CD4-positive, CD25-positive, alpha-beta regulatory T cell (primary cell): ENCODE measurements at regions not wholly inside any gene's neighbourhood (a gene's known extent, or its start where the extent isn't known, plus 50 kb on each side); places are given as distances from the start of the nearest gene placed in this dataset.

Source experiments
- ATAC-seq, 2 donors: fragments of 150-1000 bp; cut with Tn5 transposase; one replicate each; pipeline ENCODE4 v1.10.0; 2021; ENCODE audit warnings: low read depth in 2 of 2, moderate number of reproducible peaks in 2 of 2, moderate library complexity in 1 of 2
- DNase-seq, 3 donors: peaks; one replicate each; pipeline versions ENCODE4 v3.0.0 to v3.0.0-alpha.2; 2012 to 2022; ENCODE audit warnings: mixed read lengths in 1 of 3
- H3K27ac ChIP-seq: one replicate; pipeline ENCODE4 v1.7.0; 2013; ENCODE audit warnings: mild to moderate bottlenecking, low read length; ENCODE audit not compliant: insufficient read depth, poor library complexity, severe bottlenecking
- H3K27me3 ChIP-seq: one replicate; pipeline ENCODE4 v1.7.0; 2013; ENCODE audit warnings: low read length; ENCODE audit not compliant: control insufficient read depth, insufficient read depth
- H3K36me3 ChIP-seq: one replicate; pipeline ENCODE4 v1.7.0; 2013; ENCODE audit warnings: mild to moderate bottlenecking, low read length, moderate library complexity; ENCODE audit not compliant: control insufficient read depth, insufficient read depth
- H3K4me1 ChIP-seq: 2 replicates; pipeline ENCODE4 v1.7.0; 2013; ENCODE audit warnings: mild to moderate bottlenecking, low read length; ENCODE audit not compliant: insufficient read depth, control insufficient read depth, poor library complexity, severe bottlenecking
- H3K4me3 ChIP-seq: one replicate; pipeline ENCODE4 v1.7.0; 2013; ENCODE audit warnings: low read depth, mild to moderate bottlenecking, low read length, moderate library complexity
- H3K9me3 ChIP-seq, 2 experiments: 1 replicate in 1 of 2; 2 replicates in 1 of 2; pipeline ENCODE4 v1.7.0; 2013; ENCODE audit warnings: low read length in 2 of 2, mild to moderate bottlenecking in 1 of 2, moderate library complexity in 1 of 2; ENCODE audit not compliant: control insufficient read depth in 2 of 2
- H3K27ac Mint-ChIP-seq, 3 donors: one replicate each; pipeline ENCODE4 v1.8.0; 2020 to 2022; ENCODE audit warnings: mild to moderate bottlenecking in 3 of 3, mixed read lengths in 3 of 3, moderate library complexity in 2 of 3
- H3K27me3 Mint-ChIP-seq: one replicate; pipeline ENCODE4 v1.8.0; 2022; ENCODE audit warnings: mild to moderate bottlenecking, mixed read lengths
- H3K36me3 Mint-ChIP-seq: one replicate; pipeline ENCODE4 v1.8.0; 2020; ENCODE audit warnings: mixed read lengths
- H3K4me1 Mint-ChIP-seq, 4 donors: one replicate each; pipeline ENCODE4 v1.8.0; 2020 to 2022; ENCODE audit warnings: mixed read lengths in 4 of 4, mild to moderate bottlenecking in 1 of 4
- H3K4me3 Mint-ChIP-seq, 4 donors: one replicate each; pipeline ENCODE4 v1.8.0; 2020 to 2022; ENCODE audit warnings: mild to moderate bottlenecking in 4 of 4, mixed read lengths in 4 of 4, moderate library complexity in 3 of 4
- H3K9me3 Mint-ChIP-seq, 7 donors: one replicate each; pipeline ENCODE4 v1.8.0; 2020 to 2022; ENCODE audit warnings: mixed read lengths in 7 of 7, mild to moderate bottlenecking in 3 of 7, moderate library complexity in 2 of 7

DNA sequence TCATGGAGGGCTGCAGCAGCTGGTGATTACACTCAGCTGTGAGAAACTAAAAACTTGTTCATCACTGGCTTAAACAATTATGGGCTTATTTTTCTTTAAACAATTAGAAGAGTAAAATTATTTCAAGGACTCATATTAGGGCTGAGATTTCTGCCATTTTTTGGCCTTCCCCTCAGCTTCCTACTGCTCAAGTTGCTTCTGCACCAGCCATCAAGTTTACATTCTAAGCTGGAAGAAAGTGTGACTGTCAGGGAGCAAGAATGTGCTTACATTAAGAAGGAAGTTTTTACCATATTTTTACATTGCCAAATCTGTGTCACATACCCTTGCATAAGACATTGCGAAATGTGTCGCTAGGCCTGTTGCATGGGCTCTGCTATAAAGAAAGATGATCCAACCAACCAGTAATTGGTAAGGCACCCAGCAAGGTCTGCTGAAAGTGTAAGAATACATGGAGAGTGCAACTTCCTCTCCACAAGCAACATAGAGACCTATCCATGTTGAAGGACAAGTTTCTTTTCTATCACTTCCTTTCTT, 260.3 kb upstream of the CDH10 start:
- no peaks in the 10 kb centered on the region for H3K27me3 ChIP-seq
- H3K9me3 ChIP-seq = peaks cover 0 to 8% of the 10 kb centered on the region in 2 experiments
- H3K9me3 Mint-ChIP-seq = peaks cover 0 to 31% (median 11%) of the 10 kb centered on the region in 7 donors
- no peaks in the 10 kb centered on the region for H3K36me3 ChIP-seq
- no peak overlapping the region for H3K27ac Mint-ChIP-seq
- no peak overlapping the region for H3K27ac ChIP-seq
- H3K4me1 ChIP-seq = no peaks in the 10 kb centered on the region
- no peaks in the 10 kb centered on the region for H3K4me1 Mint-ChIP-seq
- no peaks in the 10 kb centered on the region for H3K36me3 Mint-ChIP-seq
- DNase-seq (no peak), ATAC-seq (no peak)
- no peak overlapping the region for H3K4me3 ChIP-seq
- H3K4me3 Mint-ChIP-seq = no peak overlapping the region
- no peaks in the 10 kb centered on the region for H3K27me3 Mint-ChIP-seq

GRCh38 chr5:24899180-24899579, 254.4 kb upstream of the CDH10 start:
- DNase-seq (no peak), ATAC-seq (no peak)
- H3K27ac ChIP-seq = no peak overlapping the region
- no peak overlapping the region for H3K4me3 ChIP-seq
- H3K4me1 ChIP-seq = no peaks in the 10 kb centered on the region
- no peaks in the 10 kb centered on the region for H3K27me3 ChIP-seq
- H3K27ac Mint-ChIP-seq = no peak overlapping the region
- no peaks in the 10 kb centered on the region for H3K27me3 Mint-ChIP-seq
- H3K36me3 ChIP-seq = no peaks in the 10 kb centered on the region
- no peaks in the 10 kb centered on the region for H3K36me3 Mint-ChIP-seq
- no peaks in the 10 kb centered on the region for H3K4me1 Mint-ChIP-seq
- peaks cover 0 to 17% (median 6%) of the 10 kb centered on the region in 7 donors for H3K9me3 Mint-ChIP-seq
- peaks cover 4 to 7% of the 10 kb centered on the region in 2 experiments for H3K9me3 ChIP-seq
- no peak overlapping the region for H3K4me3 Mint-ChIP-seq

- Mint-ChIP-seq H3K27me3 (no peaks in the 10 kb centered on the region), H3K4me3 (no peak overlapping the region), H3K4me1 (no peaks in the 10 kb centered on the region), H3K36me3 (no peaks in the 10 kb centered on the region), H3K27ac (no peak overlapping the region), H3K9me3 (peaks cover 0 to 19% (median 10%) of the 10 kb centered on the region in 7 donors)
- H3K4me3 ChIP-seq = no peak overlapping the region
- no peak overlapping the region for H3K27ac ChIP-seq
- peaks cover 4 to 14% of the 10 kb centered on the region in 2 experiments for H3K9me3 ChIP-seq
- DNase-seq (no peak), ATAC-seq (no peak)
- H3K27me3 ChIP-seq = no peaks in the 10 kb centered on the region
- H3K4me1 ChIP-seq = no peaks in the 10 kb centered on the region
- H3K36me3 ChIP-seq = no peaks in the 10 kb centered on the region
Measured at GRCh38 chr5:24864244-24864643, 219.5 kb upstream of the CDH10 start.

- H3K9me3 Mint-ChIP-seq = peaks cover 0 to 14% (median 6%) of the 10 kb centered on the region in 7 donors
- H3K27ac Mint-ChIP-seq = no peak overlapping the region
- H3K4me3 ChIP-seq = no peak overlapping the region
- H3K36me3 ChIP-seq = no peaks in the 10 kb centered on the region
- no peaks in the 10 kb centered on the region for H3K4me1 ChIP-seq
- peaks cover 4 to 14% of the 10 kb centered on the region in 2 experiments for H3K9me3 ChIP-seq
- ATAC-seq (no peak), DNase-seq (no peak)
- no peaks in the 10 kb centered on the region for H3K4me1 Mint-ChIP-seq
- H3K27me3 Mint-ChIP-seq = no peaks in the 10 kb centered on the region
- no peaks in the 10 kb centered on the region for H3K27me3 ChIP-seq
- H3K27ac ChIP-seq = no peak overlapping the region
- H3K4me3 Mint-ChIP-seq = no peak overlapping the region
- no peaks in the 10 kb centered on the region for H3K36me3 Mint-ChIP-seq
Measured at GRCh38 chr5:24862117-24862516, 217.3 kb upstream of the CDH10 start.

DNA sequence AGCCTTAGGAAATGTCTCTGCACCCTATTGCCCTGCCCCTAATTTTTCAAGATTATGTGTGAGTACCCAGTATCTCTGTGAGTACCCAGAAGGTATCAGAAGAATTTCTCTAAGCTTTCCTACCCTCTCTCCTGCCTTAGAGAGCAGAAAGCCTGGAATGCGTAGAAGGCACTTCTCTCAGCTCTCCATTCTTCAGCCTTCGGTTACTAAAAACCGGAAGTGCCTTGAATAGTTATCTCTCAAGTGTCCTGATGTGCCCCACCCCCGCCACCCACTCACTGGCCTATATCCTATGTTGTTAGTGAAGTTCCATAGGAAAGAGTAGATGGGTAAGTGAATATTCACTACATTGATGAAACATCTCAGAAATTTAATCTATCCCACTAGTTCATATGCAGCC, 210.7 kb upstream of the CDH10 start:
- Histone ChIP-seq H3K9me3 (peaks cover 0 to 4% of the 10 kb centered on the region in 2 experiments), H3K27me3 (no peaks in the 10 kb centered on the region), H3K27ac (no peak overlapping the region), H3K36me3 (no peaks in the 10 kb centered on the region), H3K4me1 (no peaks in the 10 kb centered on the region), H3K4me3 (no peak overlapping the region)
- DNase-seq = no peak
- H3K27ac Mint-ChIP-seq = no peak overlapping the region
- ATAC-seq = no peak
- H3K4me3 Mint-ChIP-seq = no peak overlapping the region
- H3K9me3 Mint-ChIP-seq = peaks cover 0 to 22% (median 7%) of the 10 kb centered on the region in 7 donors
- H3K4me1 Mint-ChIP-seq = no peaks in the 10 kb centered on the region
- H3K36me3 Mint-ChIP-seq = no peaks in the 10 kb centered on the region
- no peaks in the 10 kb centered on the region for H3K27me3 Mint-ChIP-seq

GRCh38 chr5:24854850-24855249, 210.1 kb upstream of the CDH10 start:
- peaks cover 0 to 22% (median 7%) of the 10 kb centered on the region in 7 donors for H3K9me3 Mint-ChIP-seq
- no peaks in the 10 kb centered on the region for H3K36me3 Mint-ChIP-seq
- ATAC-seq (no peak), DNase-seq (no peak)
- no peaks in the 10 kb centered on the region for H3K27me3 Mint-ChIP-seq
- no peak overlapping the region for H3K27ac Mint-ChIP-seq
- Histone ChIP-seq H3K4me3 (no peak overlapping the region), H3K4me1 (no peaks in the 10 kb centered on the region), H3K36me3 (no peaks in the 10 kb centered on the region), H3K27me3 (no peaks in the 10 kb centered on the region), H3K9me3 (peaks cover 0 to 4% of the 10 kb centered on the region in 2 experiments), H3K27ac (no peak overlapping the region)
- no peak overlapping the region for H3K4me3 Mint-ChIP-seq
- no peaks in the 10 kb centered on the region for H3K4me1 Mint-ChIP-seq

- H3K4me3 Mint-ChIP-seq = no peak overlapping the region
- no peaks in the 10 kb centered on the region for H3K36me3 Mint-ChIP-seq
- no peaks in the 10 kb centered on the region for H3K36me3 ChIP-seq
- ATAC-seq (no peak), DNase-seq (no peak)
- H3K4me1 ChIP-seq = no peaks in the 10 kb centered on the region
- no peak overlapping the region for H3K27ac Mint-ChIP-seq
- H3K27me3 ChIP-seq = no peaks in the 10 kb centered on the region
- peaks cover 0 to 4% of the 10 kb centered on the region in 2 experiments for H3K9me3 ChIP-seq
- no peak overlapping the region for H3K4me3 ChIP-seq
- no peaks in the 10 kb centered on the region for H3K27me3 Mint-ChIP-seq
- no peak overlapping the region for H3K27ac ChIP-seq
- no peaks in the 10 kb centered on the region for H3K4me1 Mint-ChIP-seq
- peaks cover 0 to 23% (median 7%) of the 10 kb centered on the region in 7 donors for H3K9me3 Mint-ChIP-seq
Measured at GRCh38 chr5:24854350-24854749, 209.6 kb upstream of the CDH10 start.

- Mint-ChIP-seq H3K27ac (no peak overlapping the region), H3K9me3 (peaks cover 0 to 36% (median 13%) of the 10 kb centered on the region in 7 donors), H3K36me3 (no peaks in the 10 kb centered on the region), H3K4me1 (no peaks in the 10 kb centered on the region), H3K27me3 (no peaks in the 10 kb centered on the region), H3K4me3 (no peak overlapping the region)
- Histone ChIP-seq H3K9me3 (peaks cover 0 to 4% of the 10 kb centered on the region in 2 experiments), H3K36me3 (no peaks in the 10 kb centered on the region), H3K27ac (no peak overlapping the region), H3K4me1 (no peaks in the 10 kb centered on the region), H3K27me3 (no peaks in the 10 kb centered on the region), H3K4me3 (no peak overlapping the region)
- ATAC-seq (no peak), DNase-seq (no peak)
Measured at GRCh38 chr5:24850926-24851486, 206.2 kb upstream of the CDH10 start.
